HL-60 (cell line): ENCODE measurements at regions not wholly inside any gene's neighbourhood (a gene's known extent, or its start where the extent isn't known, plus 50 kb on each side); places are given as distances from the start of the nearest gene placed in this dataset.

Experiments
- CTCF ChIP-seq: IDR thresholded peaks from one replicate; pipeline ENCODE4 v1.5.1; 2011; ENCODE audit warnings: low read length, control low read depth, inconsistent platforms; ENCODE audit not compliant: insufficient read depth
- POLR2AphosphoS5 ChIP-seq: IDR thresholded peaks from 2 replicates; pipeline ENCODE4 v1.6.1; 2012; ENCODE audit warnings: low read depth
- REST ChIP-seq: IDR thresholded peaks from 2 replicates; pipeline ENCODE4 v1.6.1; 2012; ENCODE audit warnings: low read depth; ENCODE audit not compliant: insufficient replicate concordance
- SPI1 ChIP-seq: IDR thresholded peaks from 2 replicates; pipeline ENCODE4 v1.6.1; 2012; ENCODE audit warnings: low read depth, mild to moderate bottlenecking, borderline replicate concordance

- TF ChIP-seq CTCF (no peak), SPI1 (no peak), POLR2AphosphoS5 (no peak), REST (no peak)
Measured at GRCh38 chr1:91133248-91133647, 111.4 kb upstream of the ZNF644 start.
